Lower leg skin (tissue), 4 donors: ENCODE measurements at regions not wholly inside any gene's neighbourhood (a gene's known extent, or its start where the extent isn't known, plus 50 kb on each side); places are given as distances from the start of the nearest gene placed in this dataset.

ENCODE experiments used
- DNase-seq, 2 donors: peaks; one replicate each; pipeline ENCODE4 v3.0.0-alpha.2; 2019; ENCODE audit warnings: low spot score in 2 of 2
- H3K4me3 ChIP-seq: fragments of 200-600 bp; sonication (generic); 2 replicates; pipeline ENCODE4 v1.5.1; 2017; ENCODE audit warnings: mild to moderate bottlenecking, low read depth; ENCODE audit not compliant: poor library complexity, severe bottlenecking
- CTCF ChIP-seq, 3 donors: fragments of 450-650 bp; IDR thresholded peaks; one replicate each; pipeline ENCODE4 v1.5.1; 2016; ENCODE audit warnings: antibody characterized with exemption in 3 of 3, mild to moderate bottlenecking in 3 of 3, moderate library complexity in 2 of 3
- POLR2A ChIP-seq, 2 donors: fragments of 450-650 bp; IDR thresholded peaks; one replicate each; pipeline ENCODE4 v1.6.1; 2016 to 2017; ENCODE audit warnings: antibody characterized with exemption in 2 of 2, mild to moderate bottlenecking in 1 of 2, moderate library complexity in 1 of 2
- WGBS, 2 donors: methylation state at CpG; one replicate each; pipeline ENCODE4 v1.1.5; 2018; 5-methylcytosine and 5-hydroxymethylcytosine counted together
- intact Hi-C: fragments of 100-400 bp; cut with DNase I; formaldehyde crosslinking; loops from one replicate; pipeline ENCODE4 v1.15.0; 2023; ENCODE audit warnings: low total_unique reads

DNA sequence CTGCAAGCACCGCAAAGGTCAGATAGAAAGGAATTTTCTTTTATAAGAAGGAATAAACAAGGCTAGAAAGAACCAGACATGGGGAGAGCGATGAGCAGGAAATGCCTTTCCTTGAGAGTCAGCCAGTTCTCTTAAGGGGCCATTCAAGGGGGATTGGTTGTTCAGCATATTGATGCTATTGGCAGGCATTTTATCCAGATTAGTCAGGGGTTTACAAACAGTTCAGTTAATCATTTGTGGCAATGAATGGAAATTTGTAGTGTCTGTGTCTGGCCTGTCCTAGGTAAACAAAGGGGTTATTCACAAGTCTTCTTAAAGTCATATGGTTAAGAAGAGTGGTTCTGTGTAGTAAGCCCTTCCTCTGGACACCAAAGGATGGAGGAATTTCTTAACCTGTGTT is 184.7 kb upstream of the FRMPD4 start:
- intact Hi-C loops = no loop called here
- TF ChIP-seq POLR2A (IDR thresholded peaks at IDR 0.05) = no peak
- no peak for TF ChIP-seq CTCF (IDR thresholded peaks at IDR 0.05)
- 39 to 54% methylated on average over 2 of the region's 2 CpGs for WGBS, 2 donors
- DNase-seq = no peak
- H3K4me3 ChIP-seq = no peak overlapping the region

- no peak overlapping the region for H3K4me3 ChIP-seq
- TF ChIP-seq CTCF (IDR thresholded peaks at IDR 0.05) = no peak
- TF ChIP-seq POLR2A (IDR thresholded peaks at IDR 0.05) = no peak
- intact Hi-C loops = no loop called here
- 71 to 76% methylated on average over 3 of the region's 3 CpGs for WGBS, 2 donors
- DNase-seq = no peak
These were observed 184.1 kb upstream of the FRMPD4 start for GRCh38 chrX:11954176-11954575.

DNA sequence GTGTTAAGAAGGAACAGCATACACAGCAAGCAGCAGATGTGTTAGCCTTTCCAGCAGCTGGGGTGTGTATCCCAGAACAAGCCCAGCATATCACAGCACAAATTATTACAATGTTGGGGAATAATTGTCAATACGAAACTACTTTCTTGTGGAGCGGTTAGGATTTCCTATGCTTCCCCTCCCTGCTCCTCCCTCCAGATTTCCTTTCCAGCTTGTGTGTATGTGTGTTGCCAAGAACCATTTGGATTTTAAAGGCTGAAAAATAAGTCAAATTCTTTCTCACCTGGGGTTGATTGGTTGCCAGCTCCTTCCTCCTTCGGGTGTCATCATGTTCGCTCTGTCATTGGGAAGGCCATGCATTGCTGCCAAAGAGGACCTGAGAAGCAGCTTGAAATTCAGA is 178.2 kb upstream of the FRMPD4 start:
- intact Hi-C loops = no loop called here

DNA sequence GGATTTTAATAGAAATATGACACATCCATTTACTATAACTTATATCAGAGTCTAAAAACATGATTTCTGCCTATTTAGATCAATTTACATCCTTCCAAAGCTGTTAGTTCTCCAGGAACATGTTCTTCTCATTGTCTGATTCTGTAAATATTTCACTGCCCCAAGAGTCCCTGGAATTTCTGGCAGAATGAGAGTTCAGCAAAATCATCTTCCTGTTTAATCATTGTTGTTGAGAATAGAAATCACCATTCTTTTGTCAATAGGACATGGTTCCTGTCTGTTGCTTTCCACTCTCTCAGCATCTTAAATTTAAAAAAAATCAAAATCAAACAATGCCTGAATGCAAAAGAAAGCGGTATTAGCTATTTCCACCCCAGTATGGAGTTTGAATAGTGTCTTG is 172.8 kb upstream of the FRMPD4 start:
- 63 to 74% methylated on average over 1 of the region's 1 CpG for WGBS, 2 donors
- DNase-seq = no peak
- no peak overlapping the region for H3K4me3 ChIP-seq
- intact Hi-C loops = no loop called here
- no peak for TF ChIP-seq POLR2A (IDR thresholded peaks at IDR 0.05)
- TF ChIP-seq CTCF (IDR thresholded peaks at IDR 0.05) = no peak

More for the DNA sequence above, 178.2 kb upstream of the FRMPD4 start:
- WGBS, 2 donors = 54 to 64% methylated on average over 4 of the region's 4 CpGs
- H3K4me3 ChIP-seq = no peak overlapping the region
- no peak for DNase-seq
- TF ChIP-seq POLR2A (IDR thresholded peaks at IDR 0.05) (no peak), CTCF (IDR thresholded peaks at IDR 0.05) (no peak)

DNA sequence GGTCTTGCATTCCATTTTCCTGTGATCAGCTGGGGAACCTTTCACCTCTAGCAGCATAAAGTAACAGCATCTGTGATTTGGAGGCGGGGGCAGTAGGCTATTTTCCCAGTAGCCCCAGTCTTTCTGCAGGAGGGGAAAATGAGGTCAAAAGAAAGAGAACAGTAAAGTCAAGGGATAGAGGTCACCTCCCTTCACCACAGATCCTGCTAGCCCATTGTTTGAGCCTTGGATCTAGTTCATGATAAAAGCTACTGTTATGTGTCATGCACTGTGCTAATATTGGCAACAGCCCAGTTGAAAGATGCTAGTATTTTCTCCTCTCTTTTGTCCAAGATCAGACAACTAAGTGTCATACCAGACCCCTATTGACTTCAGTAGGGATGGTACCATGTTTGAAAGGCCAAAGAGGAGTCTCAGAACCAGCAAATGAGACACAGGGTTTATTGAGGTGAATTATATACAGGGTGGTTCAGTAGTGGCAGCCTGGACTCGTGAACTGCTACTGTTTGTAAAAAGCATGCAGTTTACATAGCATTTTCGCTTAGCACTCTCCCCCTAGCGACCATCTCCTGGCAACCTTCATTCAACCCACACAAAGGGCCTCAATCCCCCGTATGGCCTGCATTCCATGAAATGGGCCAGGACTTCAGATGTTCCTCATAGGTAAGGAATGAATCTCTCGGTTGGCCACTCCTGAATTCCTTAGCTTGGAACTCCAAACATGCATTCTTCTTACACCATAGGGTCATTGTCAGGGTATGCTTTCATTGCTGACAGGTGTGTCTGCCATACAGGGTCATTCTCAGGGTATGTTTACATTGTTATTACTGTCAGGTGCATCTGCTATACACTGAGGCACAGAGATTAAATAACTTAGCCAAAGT is 170.0 kb upstream of the FRMPD4 start:
- 59 to 74% methylated on average over 6 of the region's 6 CpGs for WGBS, 2 donors
- intact Hi-C loops = no loop called here
- no peak overlapping the region for H3K4me3 ChIP-seq
- no peak for DNase-seq
- TF ChIP-seq POLR2A (IDR thresholded peaks at IDR 0.05) = no peak
- no peak for TF ChIP-seq CTCF (IDR thresholded peaks at IDR 0.05)

DNA sequence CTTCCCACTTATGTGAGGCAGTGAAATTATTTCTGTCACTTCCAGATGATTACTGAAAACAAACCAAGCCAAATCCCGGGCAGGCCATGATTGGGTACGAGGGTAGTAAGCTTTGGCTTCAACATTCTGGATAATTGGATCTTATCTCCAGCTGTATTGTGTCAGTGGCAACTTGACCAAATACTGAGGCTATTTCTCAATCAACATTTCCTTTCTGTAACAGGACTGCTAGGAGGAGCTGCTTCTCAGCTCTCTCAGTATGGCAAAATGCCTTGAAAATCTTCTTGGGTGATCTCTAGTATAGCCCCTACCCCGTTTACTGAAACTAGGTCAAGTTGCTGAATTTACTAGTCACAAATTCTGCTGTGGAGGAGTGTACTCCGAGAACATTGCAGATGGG is 169.3 kb upstream of the FRMPD4 start:
- no peak overlapping the region for H3K4me3 ChIP-seq
- WGBS, 2 donors = 70 to 82% methylated on average over 4 of the region's 4 CpGs
- DNase-seq = no peak
- no peak for TF ChIP-seq POLR2A (IDR thresholded peaks at IDR 0.05)
- no peak for TF ChIP-seq CTCF (IDR thresholded peaks at IDR 0.05)
- intact Hi-C loops = no loop called here
